ENCODE measurements at regions not wholly inside any gene's neighbourhood (a gene's known extent, or its start where the extent isn't known, plus 50 kb on each side); places are given as distances from the start of the nearest gene placed in this dataset.
"Not testable (repeated sequence)": the region's sequence is repeated elsewhere in the genome, so short reads cannot be mapped to it uniquely, and the experiment has no call there.

- no peak for DNase-seq
Measured at GRCh38 chr3:20608054-20608738, 422.2 kb upstream of the SGO1 start.

GRCh38 chr3:20604659-20605058 lies 418.7 kb upstream of the SGO1 start:
- no peak for DNase-seq

GRCh38 chr3:20589275-20589674 lies 403.3 kb upstream of the SGO1 start:
- DNase-seq, result no peak

- DNase-seq, result no peak
Measured at GRCh38 chr3:20588781-20589180, 402.8 kb upstream of the SGO1 start.

GRCh38 chr3:20583648-20584047 lies 397.6 kb upstream of the SGO1 start:
- DNase-seq, result no peak

GRCh38 chr3:20576228-20576627 lies 390.2 kb upstream of the SGO1 start:
- DNase-seq, result no peak

- no peak for DNase-seq
Measured at GRCh38 chr3:20575146-20575545, 389.1 kb upstream of the SGO1 start.

- DNase-seq, result no peak
Measured at GRCh38 chr3:20574746-20575145, 388.7 kb upstream of the SGO1 start.

- DNase-seq, result no peak
Measured at GRCh38 chr3:20573175-20573574, 387.2 kb upstream of the SGO1 start.

- no peak for DNase-seq
Measured at GRCh38 chr3:20572473-20572872, 386.5 kb upstream of the SGO1 start.

- no peak for DNase-seq
Measured at GRCh38 chr3:20569310-20569709, 383.3 kb upstream of the SGO1 start.

GRCh38 chr3:20564966-20565365 lies 379.0 kb upstream of the SGO1 start:
- DNase-seq, result no peak

GRCh38 chr3:20563985-20564384 lies 378.0 kb upstream of the SGO1 start:
- no peak for DNase-seq

GRCh38 chr3:20563251-20563650 lies 377.2 kb upstream of the SGO1 start:
- DNase-seq, result no peak

GRCh38 chr3:20561166-20561565 lies 375.2 kb upstream of the SGO1 start:
- no peak for DNase-seq

- not testable (repeated sequence) for DNase-seq
Measured at GRCh38 chr3:20560446-20560845, 374.4 kb upstream of the SGO1 start.

GRCh38 chr3:20558161-20558560 lies 372.2 kb upstream of the SGO1 start:
- no peak for DNase-seq

- DNase-seq, result no peak
Measured at GRCh38 chr3:20556661-20557060, 370.7 kb upstream of the SGO1 start.

GRCh38 chr3:20552605-20553275 lies 366.7 kb upstream of the SGO1 start:
- no peak for DNase-seq

GRCh38 chr3:20547361-20548269 lies 361.6 kb upstream of the SGO1 start:
- not testable (repeated sequence) for DNase-seq

GRCh38 chr3:20546636-20547035 lies 360.6 kb upstream of the SGO1 start:
- no peak for DNase-seq

GRCh38 chr3:20543535-20544226 lies 357.7 kb upstream of the SGO1 start:
- no peak for DNase-seq

- DNase-seq, result no peak
Measured at GRCh38 chr3:20540066-20540465, 354.1 kb upstream of the SGO1 start.
